Ishikawa (cell line): ENCODE measurements at regions not wholly inside any gene's neighbourhood (a gene's known extent, or its start where the extent isn't known, plus 50 kb on each side); places are given as distances from the start of the nearest gene placed in this dataset.

Experiments
- CEBPB ChIP-seq: IDR thresholded peaks from 2 replicates; pipeline ENCODE4 v1.6.1; 2012
- CREB1 ChIP-seq: IDR thresholded peaks from 2 replicates; pipeline ENCODE4 v1.6.1; 2012; ENCODE audit warnings: low read depth
- EGR1 ChIP-seq: IDR thresholded peaks from 2 replicates; pipeline ENCODE4 v1.6.1; 2012
- EP300 ChIP-seq: IDR thresholded peaks from 2 replicates; pipeline ENCODE4 v1.6.1; 2012; ENCODE audit warnings: borderline replicate concordance
- FOXM1 ChIP-seq: IDR thresholded peaks from 2 replicates; pipeline ENCODE4 v1.6.1; 2012; ENCODE audit warnings: low read depth, borderline replicate concordance
- MAX ChIP-seq: IDR thresholded peaks from 2 replicates; pipeline ENCODE4 v1.6.1; 2012
- NFIC ChIP-seq: IDR thresholded peaks from 2 replicates; pipeline ENCODE4 v1.6.1; 2012
- RAD21 ChIP-seq: IDR thresholded peaks from 2 replicates; pipeline ENCODE4 v1.6.1; 2012; ENCODE audit warnings: low read depth
- TAF1 ChIP-seq: IDR thresholded peaks from 2 replicates; pipeline ENCODE4 v1.6.1; 2012; ENCODE audit warnings: low read depth, mild to moderate bottlenecking
- TCF12 ChIP-seq: IDR thresholded peaks from 2 replicates; pipeline ENCODE4 v1.6.1; 2012; ENCODE audit warnings: low read depth
- TEAD4 ChIP-seq: IDR thresholded peaks from 2 replicates; pipeline ENCODE4 v1.6.1; 2012
- USF1 ChIP-seq: IDR thresholded peaks from 2 replicates; pipeline ENCODE4 v1.6.1; 2012
- YY1 ChIP-seq: IDR thresholded peaks from 2 replicates; pipeline ENCODE4 v1.6.1; 2012; ENCODE audit warnings: low read depth
- ZBTB7A ChIP-seq: IDR thresholded peaks from 2 replicates; pipeline ENCODE4 v1.6.1; 2012; ENCODE audit warnings: low read depth
- TF ChIP-seq, protein P1 (sequence below): IDR thresholded peaks from 2 replicates; pipeline ENCODE4 v1.6.1; 2012; ENCODE audit warnings: low read depth, mild to moderate bottlenecking

DNA sequence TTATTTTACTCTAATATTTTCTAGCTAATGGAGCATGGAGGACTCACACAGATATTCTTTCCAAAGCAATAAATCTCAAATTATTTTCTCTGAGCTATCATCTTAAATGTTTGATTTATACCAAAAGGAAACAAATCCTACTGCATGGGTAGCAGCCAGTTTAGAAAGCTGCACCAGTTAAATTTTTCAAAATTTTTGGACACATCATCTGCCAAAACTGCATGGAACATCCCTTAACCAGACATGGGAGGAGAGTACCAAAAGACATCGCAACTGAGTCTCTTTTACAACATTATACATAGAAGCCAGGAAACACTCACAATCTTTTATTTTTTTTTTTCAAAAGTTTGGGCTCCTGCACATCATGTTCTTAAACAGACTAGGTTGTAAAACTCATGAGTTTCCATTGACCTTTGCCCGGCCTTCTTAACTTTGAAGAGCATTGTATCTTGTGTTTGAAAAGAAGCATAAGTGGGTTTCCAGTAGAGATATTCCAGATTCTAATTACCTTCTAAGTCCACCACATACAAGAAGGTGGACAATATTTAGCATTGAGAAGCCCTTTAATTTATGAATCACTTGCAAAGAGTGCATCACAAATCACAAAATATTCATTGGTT is 87.7 kb upstream of the HMGCLL1 start:
- TF ChIP-seq ZBTB7A, result no peak
- TF ChIP-seq CREB1, result no peak
- TF ChIP-seq USF1, result no peak

- TF ChIP-seq ZBTB7A, result no peak
- no peak for TF ChIP-seq YY1
- TF ChIP-seq USF1, result no peak
- no peak for TF ChIP-seq RAD21
- no peak for TF ChIP-seq FOXM1
- no peak for TF ChIP-seq TEAD4
- no peak for TF ChIP-seq NFIC
- no peak for TF ChIP-seq CEBPB
- no peak for TF ChIP-seq TCF12
- no peak for TF ChIP-seq MAX
- TF ChIP-seq, protein P1, sequence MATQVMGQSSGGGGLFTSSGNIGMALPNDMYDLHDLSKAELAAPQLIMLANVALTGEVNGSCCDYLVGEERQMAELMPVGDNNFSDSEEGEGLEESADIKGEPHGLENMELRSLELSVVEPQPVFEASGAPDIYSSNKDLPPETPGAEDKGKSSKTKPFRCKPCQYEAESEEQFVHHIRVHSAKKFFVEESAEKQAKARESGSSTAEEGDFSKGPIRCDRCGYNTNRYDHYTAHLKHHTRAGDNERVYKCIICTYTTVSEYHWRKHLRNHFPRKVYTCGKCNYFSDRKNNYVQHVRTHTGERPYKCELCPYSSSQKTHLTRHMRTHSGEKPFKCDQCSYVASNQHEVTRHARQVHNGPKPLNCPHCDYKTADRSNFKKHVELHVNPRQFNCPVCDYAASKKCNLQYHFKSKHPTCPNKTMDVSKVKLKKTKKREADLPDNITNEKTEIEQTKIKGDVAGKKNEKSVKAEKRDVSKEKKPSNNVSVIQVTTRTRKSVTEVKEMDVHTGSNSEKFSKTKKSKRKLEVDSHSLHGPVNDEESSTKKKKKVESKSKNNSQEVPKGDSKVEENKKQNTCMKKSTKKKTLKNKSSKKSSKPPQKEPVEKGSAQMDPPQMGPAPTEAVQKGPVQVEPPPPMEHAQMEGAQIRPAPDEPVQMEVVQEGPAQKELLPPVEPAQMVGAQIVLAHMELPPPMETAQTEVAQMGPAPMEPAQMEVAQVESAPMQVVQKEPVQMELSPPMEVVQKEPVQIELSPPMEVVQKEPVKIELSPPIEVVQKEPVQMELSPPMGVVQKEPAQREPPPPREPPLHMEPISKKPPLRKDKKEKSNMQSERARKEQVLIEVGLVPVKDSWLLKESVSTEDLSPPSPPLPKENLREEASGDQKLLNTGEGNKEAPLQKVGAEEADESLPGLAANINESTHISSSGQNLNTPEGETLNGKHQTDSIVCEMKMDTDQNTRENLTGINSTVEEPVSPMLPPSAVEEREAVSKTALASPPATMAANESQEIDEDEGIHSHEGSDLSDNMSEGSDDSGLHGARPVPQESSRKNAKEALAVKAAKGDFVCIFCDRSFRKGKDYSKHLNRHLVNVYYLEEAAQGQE, result no peak
- no peak for TF ChIP-seq CREB1
- TF ChIP-seq EP300, result no peak
- TF ChIP-seq TAF1, result no peak
- no peak for TF ChIP-seq EGR1
Measured at GRCh38 chr6:55666037-55666436, 87.0 kb upstream of the HMGCLL1 start.

- TF ChIP-seq MAX, result no peak
Measured at GRCh38 chr6:55664591-55665587, 85.9 kb upstream of the HMGCLL1 start.

GRCh38 chr6:55663914-55664313 is 84.9 kb upstream of the HMGCLL1 start:
- no peak for TF ChIP-seq CREB1

DNA sequence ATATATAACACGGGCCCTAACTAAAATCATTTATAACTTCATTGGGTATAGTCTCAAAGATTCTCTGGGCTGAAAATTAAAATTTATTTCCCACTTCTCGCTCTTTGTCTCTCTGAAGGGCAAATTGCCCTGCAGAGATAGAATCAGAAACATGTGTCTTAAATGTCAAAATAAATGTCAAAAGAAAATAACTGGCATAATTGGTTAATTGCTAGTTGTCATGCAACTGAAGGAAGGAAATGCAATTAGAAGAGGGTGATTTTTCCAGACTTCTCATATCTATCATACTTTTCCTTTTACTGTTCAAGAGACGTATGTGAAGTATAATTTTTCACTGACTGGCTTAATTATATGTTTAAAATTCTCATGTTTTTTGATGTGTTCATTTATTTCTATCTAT is 80.3 kb upstream of the HMGCLL1 start:
- TF ChIP-seq TCF12 (no peak), USF1 (no peak), TAF1 (no peak), FOXM1 (no peak), EGR1 (no peak), MAX (no peak), CEBPB (no peak), RAD21 (no peak), YY1 (no peak), TEAD4 (no peak), EP300 (no peak), CREB1 (no peak), NFIC (no peak), ZBTB7A (no peak)
- TF ChIP-seq, protein P1, result no peak

GRCh38 chr6:55654445-55654844 is 75.5 kb upstream of the HMGCLL1 start:
- TF ChIP-seq USF1, result no peak
- TF ChIP-seq ZBTB7A, result no peak
- no peak for TF ChIP-seq TEAD4
- TF ChIP-seq, protein P1, result no peak
- TF ChIP-seq TCF12, result no peak
- no peak for TF ChIP-seq FOXM1
- no peak for TF ChIP-seq YY1
- no peak for TF ChIP-seq TAF1
- no peak for TF ChIP-seq CREB1
- TF ChIP-seq RAD21, result no peak
- no peak for TF ChIP-seq MAX
- TF ChIP-seq EGR1, result no peak
- no peak for TF ChIP-seq EP300
- TF ChIP-seq CEBPB, result no peak
